Skeletal muscle tissue (tissue), 3 donors: ENCODE measurements at regions not wholly inside any gene's neighbourhood (a gene's known extent, or its start where the extent isn't known, plus 50 kb on each side); places are given as distances from the start of the nearest gene placed in this dataset.
"Not testable (repeated sequence)": the region's sequence is repeated elsewhere in the genome, so short reads cannot be mapped to it uniquely, and the experiment has no call there.

ENCODE experiments used
- H3K27ac ChIP-seq: one replicate; pipeline ENCODE4 v1.7.0; 2013; ENCODE audit warnings: mild to moderate bottlenecking, low read depth, low read length, inconsistent platforms
- H3K27me3 ChIP-seq, 3 donors: one replicate each; pipeline ENCODE4 v1.7.0; 2013; ENCODE audit warnings: low read length in 3 of 3; ENCODE audit not compliant: control insufficient read depth in 3 of 3, insufficient read depth in 3 of 3
- H3K36me3 ChIP-seq, 3 donors: one replicate each; pipeline ENCODE4 v1.7.0; 2013; ENCODE audit warnings: low read length in 3 of 3; ENCODE audit not compliant: control insufficient read depth in 3 of 3, insufficient read depth in 3 of 3
- H3K4me1 ChIP-seq, 3 donors: one replicate each; pipeline ENCODE4 v1.7.0; 2013; ENCODE audit warnings: low read length in 3 of 3, mild to moderate bottlenecking in 3 of 3; ENCODE audit not compliant: control insufficient read depth in 3 of 3, insufficient read depth in 3 of 3
- H3K4me3 ChIP-seq, 3 donors: one replicate each; pipeline ENCODE4 v1.7.0; 2013; ENCODE audit warnings: low read length in 3 of 3
- H3K9ac ChIP-seq, 3 donors: one replicate each; pipeline ENCODE4 v1.7.0; 2013; ENCODE audit warnings: low read length in 3 of 3, mild to moderate bottlenecking in 3 of 3, moderate library complexity in 2 of 3, low read depth in 1 of 3
- H3K9me3 ChIP-seq, 3 donors: one replicate each; pipeline ENCODE4 v1.7.0; 2013; ENCODE audit warnings: low read length in 3 of 3; ENCODE audit not compliant: control insufficient read depth in 3 of 3
- donor health status: Osteomylitis.

GRCh38 chr4:19239565-19239964 is 1012.1 kb upstream of the SLIT2 start:
- Histone ChIP-seq H3K4me3 (no peak overlapping the region), H3K9ac (no peak overlapping the region), H3K36me3 (no peaks in the 10 kb centered on the region), H3K9me3 (no peaks in the 10 kb centered on the region), H3K4me1 (no peaks in the 10 kb centered on the region), H3K27ac (no peak overlapping the region), H3K27me3 (no peaks in the 10 kb centered on the region)

- no peaks in the 10 kb centered on the region for H3K9me3 ChIP-seq
- no peaks in the 10 kb centered on the region for H3K36me3 ChIP-seq
- no peak overlapping the region for H3K4me3 ChIP-seq
- no peak overlapping the region for H3K27ac ChIP-seq
- no peak overlapping the region for H3K9ac ChIP-seq
- no peaks in the 10 kb centered on the region for H3K4me1 ChIP-seq
- no peaks in the 10 kb centered on the region for H3K27me3 ChIP-seq
Observed at GRCh38 chr4:19236473-19236872, 1015.2 kb upstream of the SLIT2 start.

- Histone ChIP-seq H3K27ac (no peak overlapping the region), H3K36me3 (no peaks in the 10 kb centered on the region)
Observed at GRCh38 chr4:19230906-19231545, 1020.7 kb upstream of the SLIT2 start.

GRCh38 chr4:19227701-19228100 is 1024.0 kb upstream of the SLIT2 start:
- no peaks in the 10 kb centered on the region for H3K27me3 ChIP-seq
- no peak overlapping the region for H3K27ac ChIP-seq
- no peaks in the 10 kb centered on the region for H3K36me3 ChIP-seq

More at GRCh38 chr4:19230906-19231545, 1020.7 kb upstream of the SLIT2 start:
- Histone ChIP-seq H3K4me1 (no peaks in the 10 kb centered on the region), H3K27me3 (no peaks in the 10 kb centered on the region), H3K9me3 (no peaks in the 10 kb centered on the region), H3K9ac (no peak overlapping the region), H3K4me3 (no peak overlapping the region)

GRCh38 chr4:19224820-19225219 is 1026.9 kb upstream of the SLIT2 start:
- no peak overlapping the region for H3K4me3 ChIP-seq
- H3K36me3 ChIP-seq = no peaks in the 10 kb centered on the region
- H3K27ac ChIP-seq = no peak overlapping the region
- H3K9ac ChIP-seq = no peak overlapping the region
- H3K4me1 ChIP-seq = no peaks in the 10 kb centered on the region
- H3K27me3 ChIP-seq = no peaks in the 10 kb centered on the region
- H3K9me3 ChIP-seq = no peaks in the 10 kb centered on the region

More at GRCh38 chr4:19227701-19228100, 1024.0 kb upstream of the SLIT2 start:
- H3K9ac ChIP-seq = no peak overlapping the region
- no peaks in the 10 kb centered on the region for H3K9me3 ChIP-seq
- no peaks in the 10 kb centered on the region for H3K4me1 ChIP-seq
- H3K4me3 ChIP-seq = no peak overlapping the region

GRCh38 chr4:19216476-19216875 is 1035.2 kb upstream of the SLIT2 start:
- Histone ChIP-seq H3K36me3 (no peaks in the 10 kb centered on the region), H3K4me1 (no peaks in the 10 kb centered on the region), H3K27ac (no peak overlapping the region), H3K9me3 (no peaks in the 10 kb centered on the region), H3K27me3 (no peaks in the 10 kb centered on the region), H3K9ac (no peak overlapping the region), H3K4me3 (no peak overlapping the region)

- Histone ChIP-seq H3K9ac (no peak overlapping the region), H3K27me3 (no peaks in the 10 kb centered on the region), H3K4me1 (no peaks in the 10 kb centered on the region), H3K4me3 (no peak overlapping the region), H3K27ac (no peak overlapping the region), H3K9me3 (no peaks in the 10 kb centered on the region), H3K36me3 (no peaks in the 10 kb centered on the region)
Observed at GRCh38 chr4:19214591-19215186, 1037.0 kb upstream of the SLIT2 start.

- Histone ChIP-seq H3K4me1 (no peaks in the 10 kb centered on the region), H3K27ac (no peak overlapping the region), H3K9me3 (no peaks in the 10 kb centered on the region), H3K4me3 (no peak overlapping the region), H3K27me3 (no peaks in the 10 kb centered on the region), H3K36me3 (no peaks in the 10 kb centered on the region), H3K9ac (no peak overlapping the region)
Observed at GRCh38 chr4:19213388-19213787, 1038.3 kb upstream of the SLIT2 start.

- no peak overlapping the region for H3K9ac ChIP-seq
- H3K4me1 ChIP-seq = no peaks in the 10 kb centered on the region
- H3K4me3 ChIP-seq = no peak overlapping the region
- H3K36me3 ChIP-seq = no peaks in the 10 kb centered on the region
- H3K9me3 ChIP-seq = no peaks in the 10 kb centered on the region
- no peaks in the 10 kb centered on the region for H3K27me3 ChIP-seq
- H3K27ac ChIP-seq = no peak overlapping the region
Observed at GRCh38 chr4:19205853-19206252, 1045.9 kb upstream of the SLIT2 start.

- not testable (repeated sequence) for H3K27me3 ChIP-seq, H3K9ac ChIP-seq, H3K4me3 ChIP-seq, H3K27ac ChIP-seq, H3K4me1 ChIP-seq, H3K9me3 ChIP-seq, H3K36me3 ChIP-seq
Observed at GRCh38 chr4:19197838-19198237, 1053.9 kb upstream of the SLIT2 start.
